GM18868 (cell line): ENCODE measurements at regions not wholly inside any gene's neighbourhood (a gene's known extent, or its start where the extent isn't known, plus 50 kb on each side); places are given as distances from the start of the nearest gene placed in this dataset.
"Not testable (repeated sequence)": the region's sequence is repeated elsewhere in the genome, so short reads cannot be mapped to it uniquely, and the experiment has no call there.

Experiments used
- ATAC-seq: cut with Tn5 transposase; IDR thresholded peaks from one replicate; pipeline ENCODE4 v1.9.1; 2021; ENCODE audit warnings: mild to moderate bottlenecking, moderate library complexity; ENCODE audit not compliant: unreplicated experiment

GRCh38 chr22:15832235-15832634, 142.4 kb downstream of the POTEH start:
- ATAC-seq: not testable (repeated sequence)

- ATAC-seq: not testable (repeated sequence)
Observed at GRCh38 chr22:15835729-15836128, 145.9 kb downstream of the POTEH start.

GRCh38 chr22:15849772-15850171, 159.9 kb downstream of the POTEH start:
- ATAC-seq: not testable (repeated sequence)

GRCh38 chr22:15853716-15854373, 164.0 kb downstream of the POTEH start:
- not testable (repeated sequence) for ATAC-seq

GRCh38 chr22:15854421-15854820, 164.6 kb downstream of the POTEH start:
- ATAC-seq: not testable (repeated sequence)

GRCh38 chr22:15854978-15855377, 165.2 kb downstream of the POTEH start:
- not testable (repeated sequence) for ATAC-seq

GRCh38 chr22:15880926-15881325, 191.1 kb downstream of the POTEH start:
- ATAC-seq: not testable (repeated sequence)

GRCh38 chr22:15904326-15904725, 214.5 kb downstream of the POTEH start:
- not testable (repeated sequence) for ATAC-seq

GRCh38 chr22:15911704-15912103, 221.9 kb downstream of the POTEH start:
- not testable (repeated sequence) for ATAC-seq

- not testable (repeated sequence) for ATAC-seq
Observed at GRCh38 chr22:15919120-15919519, 229.3 kb downstream of the POTEH start.

GRCh38 chr22:15920941-15921340, 231.1 kb downstream of the POTEH start:
- ATAC-seq: not testable (repeated sequence)

- ATAC-seq: not testable (repeated sequence)
Observed at GRCh38 chr22:15922132-15922531, 232.3 kb downstream of the POTEH start.

GRCh38 chr22:15922666-15923065, 232.8 kb downstream of the POTEH start:
- not testable (repeated sequence) for ATAC-seq

- not testable (repeated sequence) for ATAC-seq
Observed at GRCh38 chr22:15924820-15925219, 235.0 kb downstream of the POTEH start.

GRCh38 chr22:15927172-15927571, 237.3 kb downstream of the POTEH start:
- ATAC-seq: not testable (repeated sequence)
